ENCODE measurements at regions not wholly inside any gene's neighbourhood (a gene's known extent, or its start where the extent isn't known, plus 50 kb on each side); places are given as distances from the start of the nearest gene placed in this dataset.

- no peaks in the 10 kb centered on the region for H3F3A ChIP-seq (ENCODE audit: control insufficient read depth, insufficient read depth)
- no peaks in the 10 kb centered on the region for H4K20me1 ChIP-seq (ENCODE audit: control insufficient read depth, insufficient read depth, low read depth, low read length)
- TF ChIP-seq CTCF (IDR thresholded peaks at IDR 0.05; ENCODE audit: low read depth, low read length, poor library complexity, severe bottlenecking) (no peak), EZH2phosphoT487 (IDR thresholded peaks at IDR 0.05; ENCODE audit: borderline replicate concordance, low read length) (no peak)
- H3K36me3 ChIP-seq (ENCODE audit: control insufficient read depth, low read length) = no peaks in the 10 kb centered on the region
- no peaks in the 10 kb centered on the region for H3K9me3 ChIP-seq (ENCODE audit: control insufficient read depth, insufficient read depth, low read length)
- no peaks in the 10 kb centered on the region for H3K27me3 ChIP-seq (ENCODE audit: control insufficient read depth, low read length)
- H3K9me2 ChIP-seq (replicated peaks; ENCODE audit: control insufficient read depth, low read length) = no peaks in the 10 kb centered on the region
- H3K4me2 ChIP-seq (ENCODE audit: low read length) = no peak overlapping the region
- H3K4me1 ChIP-seq (ENCODE audit: control insufficient read depth, low read length) = no peaks in the 10 kb centered on the region
- H3K27ac ChIP-seq (ENCODE audit: low read depth, low read length) = no peak overlapping the region
- no peak overlapping the region for H3K4me3 ChIP-seq (ENCODE audit: low read length)
- H3K79me2 ChIP-seq (ENCODE audit: control insufficient read depth, low read length) = no peaks in the 10 kb centered on the region
Observed at GRCh38 chr11:92130421-92130831, 94.2 kb upstream of the FAT3 start.

GRCh38 chr11:92129811-92130210, 94.8 kb upstream of the FAT3 start:
- Histone ChIP-seq H3F3A (ENCODE audit: control insufficient read depth, insufficient read depth) (no peaks in the 10 kb centered on the region), H3K4me2 (ENCODE audit: low read length) (no peak overlapping the region), H3K9me2 (replicated peaks; ENCODE audit: control insufficient read depth, low read length) (no peaks in the 10 kb centered on the region), H3K27ac (ENCODE audit: low read depth, low read length) (no peak overlapping the region), H3K79me2 (ENCODE audit: control insufficient read depth, low read length) (no peaks in the 10 kb centered on the region), H4K20me1 (ENCODE audit: control insufficient read depth, insufficient read depth, low read depth, low read length) (no peaks in the 10 kb centered on the region), H3K4me1 (ENCODE audit: control insufficient read depth, low read length) (no peaks in the 10 kb centered on the region), H3K27me3 (ENCODE audit: control insufficient read depth, low read length) (no peaks in the 10 kb centered on the region), H3K9me3 (ENCODE audit: control insufficient read depth, insufficient read depth, low read length) (no peaks in the 10 kb centered on the region), H3K36me3 (ENCODE audit: control insufficient read depth, low read length) (no peaks in the 10 kb centered on the region), H3K4me3 (ENCODE audit: low read length) (no peak overlapping the region)
- TF ChIP-seq CTCF (IDR thresholded peaks at IDR 0.05; ENCODE audit: low read depth, low read length, poor library complexity, severe bottlenecking) (no peak), EZH2phosphoT487 (IDR thresholded peaks at IDR 0.05; ENCODE audit: borderline replicate concordance, low read length) (no peak)

GRCh38 chr11:92128026-92128425, 96.6 kb upstream of the FAT3 start:
- Histone ChIP-seq H3K27me3 (ENCODE audit: control insufficient read depth, low read length) (no peaks in the 10 kb centered on the region), H4K20me1 (ENCODE audit: control insufficient read depth, insufficient read depth, low read depth, low read length) (no peaks in the 10 kb centered on the region), H3F3A (ENCODE audit: control insufficient read depth, insufficient read depth) (no peaks in the 10 kb centered on the region), H3K4me2 (ENCODE audit: low read length) (no peak overlapping the region), H3K4me1 (ENCODE audit: control insufficient read depth, low read length) (no peaks in the 10 kb centered on the region), H3K36me3 (ENCODE audit: control insufficient read depth, low read length) (no peaks in the 10 kb centered on the region), H3K27ac (ENCODE audit: low read depth, low read length) (no peak overlapping the region), H3K9me2 (replicated peaks; ENCODE audit: control insufficient read depth, low read length) (no peaks in the 10 kb centered on the region), H3K79me2 (ENCODE audit: control insufficient read depth, low read length) (no peaks in the 10 kb centered on the region), H3K4me3 (ENCODE audit: low read length) (no peak overlapping the region), H3K9me3 (ENCODE audit: control insufficient read depth, insufficient read depth, low read length) (no peaks in the 10 kb centered on the region)
- TF ChIP-seq EZH2phosphoT487 (IDR thresholded peaks at IDR 0.05; ENCODE audit: borderline replicate concordance, low read length) = no peak
- no peak for TF ChIP-seq CTCF (IDR thresholded peaks at IDR 0.05; ENCODE audit: low read depth, low read length, poor library complexity, severe bottlenecking)

GRCh38 chr11:92125321-92125720, 99.3 kb upstream of the FAT3 start:
- H3K27me3 ChIP-seq (ENCODE audit: control insufficient read depth, low read length) = no peaks in the 10 kb centered on the region
- no peaks in the 10 kb centered on the region for H3K9me3 ChIP-seq (ENCODE audit: control insufficient read depth, insufficient read depth, low read length)
- no peak overlapping the region for H3K27ac ChIP-seq (ENCODE audit: low read depth, low read length)
- no peaks in the 10 kb centered on the region for H3F3A ChIP-seq (ENCODE audit: control insufficient read depth, insufficient read depth)
- H3K79me2 ChIP-seq (ENCODE audit: control insufficient read depth, low read length) = no peaks in the 10 kb centered on the region
- no peaks in the 10 kb centered on the region for H4K20me1 ChIP-seq (ENCODE audit: control insufficient read depth, insufficient read depth, low read depth, low read length)
- H3K4me1 ChIP-seq (ENCODE audit: control insufficient read depth, low read length) = no peaks in the 10 kb centered on the region
- no peaks in the 10 kb centered on the region for H3K36me3 ChIP-seq (ENCODE audit: control insufficient read depth, low read length)
- TF ChIP-seq EZH2phosphoT487 (IDR thresholded peaks at IDR 0.05; ENCODE audit: borderline replicate concordance, low read length) (no peak), CTCF (IDR thresholded peaks at IDR 0.05; ENCODE audit: low read depth, low read length, poor library complexity, severe bottlenecking) (no peak)
- H3K9me2 ChIP-seq (replicated peaks; ENCODE audit: control insufficient read depth, low read length) = no peaks in the 10 kb centered on the region
- H3K4me2 ChIP-seq (ENCODE audit: low read length) = no peak overlapping the region
- H3K4me3 ChIP-seq (ENCODE audit: low read length) = no peak overlapping the region

All from DOHH2 (cell line).